Peyer's patch (tissue), 4 donors: ENCODE measurements at regions not wholly inside any gene's neighbourhood (a gene's known extent, or its start where the extent isn't known, plus 50 kb on each side); places are given as distances from the start of the nearest gene placed in this dataset.

Experiments used
- POLR2A ChIP-seq, 2 donors: fragments of 450-650 bp; IDR thresholded peaks; one replicate each; pipeline ENCODE4 v1.5.1; 2017; ENCODE audit warnings: antibody characterized with exemption in 2 of 2, mild to moderate bottlenecking in 2 of 2, moderate library complexity in 2 of 2
- TF ChIP-seq, protein P1 (sequence below), 6 experiments: fragments of 450-650 bp in 4 of 6; fragments of 200-600 bp in 2 of 6; sonication (generic) in 1 of 6; IDR thresholded peaks; one replicate each; pipeline ENCODE4 v1.5.1; 2017 to 2019; ENCODE audit warnings: antibody characterized with exemption in 6 of 6, mild to moderate bottlenecking in 3 of 6, moderate library complexity in 1 of 6

- TF ChIP-seq, protein P1, sequence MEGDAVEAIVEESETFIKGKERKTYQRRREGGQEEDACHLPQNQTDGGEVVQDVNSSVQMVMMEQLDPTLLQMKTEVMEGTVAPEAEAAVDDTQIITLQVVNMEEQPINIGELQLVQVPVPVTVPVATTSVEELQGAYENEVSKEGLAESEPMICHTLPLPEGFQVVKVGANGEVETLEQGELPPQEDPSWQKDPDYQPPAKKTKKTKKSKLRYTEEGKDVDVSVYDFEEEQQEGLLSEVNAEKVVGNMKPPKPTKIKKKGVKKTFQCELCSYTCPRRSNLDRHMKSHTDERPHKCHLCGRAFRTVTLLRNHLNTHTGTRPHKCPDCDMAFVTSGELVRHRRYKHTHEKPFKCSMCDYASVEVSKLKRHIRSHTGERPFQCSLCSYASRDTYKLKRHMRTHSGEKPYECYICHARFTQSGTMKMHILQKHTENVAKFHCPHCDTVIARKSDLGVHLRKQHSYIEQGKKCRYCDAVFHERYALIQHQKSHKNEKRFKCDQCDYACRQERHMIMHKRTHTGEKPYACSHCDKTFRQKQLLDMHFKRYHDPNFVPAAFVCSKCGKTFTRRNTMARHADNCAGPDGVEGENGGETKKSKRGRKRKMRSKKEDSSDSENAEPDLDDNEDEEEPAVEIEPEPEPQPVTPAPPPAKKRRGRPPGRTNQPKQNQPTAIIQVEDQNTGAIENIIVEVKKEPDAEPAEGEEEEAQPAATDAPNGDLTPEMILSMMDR (IDR thresholded peaks at IDR 0.05) = no peak
- no peak for TF ChIP-seq POLR2A (IDR thresholded peaks at IDR 0.05)
Measured at GRCh38 chr5:2375757-2376250, 375.7 kb downstream of the IRX2 start.
